ENCODE measurements at regions not wholly inside any gene's neighbourhood (a gene's known extent, or its start where the extent isn't known, plus 50 kb on each side); places are given as distances from the start of the nearest gene placed in this dataset.

GRCh38 chr18:41604964-41605363 lies 350.1 kb upstream of the PIK3C3 start:
- no peak for TF ChIP-seq CTCF (IDR thresholded peaks at IDR 0.05; ENCODE audit: low read depth, low read length, missing input control)
- no peak for TF ChIP-seq ATF3 (IDR thresholded peaks at IDR 0.05)
- TF ChIP-seq GABPA (IDR thresholded peaks at IDR 0.05 in 1 of 2, conservative IDR thresholded peaks at IDR 0.05 in 1 of 2), result no peak
- no peak for TF ChIP-seq MAX (IDR thresholded peaks at IDR 0.05)
- TF ChIP-seq HNF4A (conservative IDR thresholded peaks at IDR 0.05), result no peak
- no peak for TF ChIP-seq REST (IDR thresholded peaks at IDR 0.05)
- no peak for TF ChIP-seq HNF4G (IDR thresholded peaks at IDR 0.05)
- no peak for TF ChIP-seq RAD21 (IDR thresholded peaks at IDR 0.05)
- TF ChIP-seq YY1 (IDR thresholded peaks at IDR 0.05), result no peak
- TF ChIP-seq TAF1 (conservative IDR thresholded peaks at IDR 0.05), result no peak
- TF ChIP-seq JUND (IDR thresholded peaks at IDR 0.05), result no peak
- no peak for TF ChIP-seq RXRA (IDR thresholded peaks at IDR 0.05)
- no peak for TF ChIP-seq SP1 (IDR thresholded peaks at IDR 0.05)
- TF ChIP-seq FOXA2 (IDR thresholded peaks at IDR 0.05), result no peak

Measured in liver (tissue), 3 donors.